NCI-H2029 treated with DMSO at 0.1 percent for 48 hours (cell line): ENCODE measurements at regions not wholly inside any gene's neighbourhood (a gene's known extent, or its start where the extent isn't known, plus 50 kb on each side); places are given as distances from the start of the nearest gene placed in this dataset.
"Not testable (repeated sequence)": the region's sequence is repeated elsewhere in the genome, so short reads cannot be mapped to it uniquely, and the experiment has no call there.

Experiments used
- DNase-seq: peaks from one replicate; lab custom pipeline; 2025; lab: John Stamatoyannopoulos, UW

DNA sequence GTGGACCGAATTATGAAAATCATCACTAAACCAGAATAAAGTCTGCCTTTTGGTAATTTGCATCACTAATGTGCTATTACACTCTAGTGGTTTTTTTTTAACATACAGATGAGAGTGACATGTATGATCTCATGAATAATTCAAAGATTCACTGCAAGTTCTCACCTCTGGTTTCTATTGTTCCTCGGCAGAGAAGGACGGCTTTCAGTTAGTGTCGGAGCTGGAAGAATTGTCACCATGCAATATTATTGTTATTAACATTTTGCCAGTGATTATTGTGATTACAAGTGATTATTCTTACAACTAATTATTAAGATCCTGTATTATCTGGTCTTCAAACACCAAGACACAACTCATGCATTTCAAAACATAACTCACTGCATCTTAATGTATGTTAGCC lies 366.6 kb upstream of the RPS23 start:
- no peak for DNase-seq

DNA sequence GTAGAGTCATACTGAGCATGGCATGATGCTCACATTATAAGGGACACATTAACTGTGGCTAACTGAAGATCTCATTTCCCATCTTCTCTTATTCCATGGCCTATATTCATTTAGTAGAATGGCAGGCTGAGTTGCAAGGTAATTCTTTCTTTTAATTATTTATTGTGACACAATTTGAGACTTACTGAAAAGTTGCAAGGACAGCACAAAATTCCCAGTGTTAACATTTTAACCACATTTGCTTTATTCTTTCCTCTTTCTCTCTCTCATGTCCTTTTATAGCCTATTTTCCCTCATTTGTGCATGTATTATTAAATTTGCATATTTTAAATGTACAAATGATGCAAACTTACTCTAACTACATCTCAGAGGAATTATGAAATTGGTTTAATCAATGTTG lies 366.1 kb upstream of the RPS23 start:
- no peak for DNase-seq

DNA sequence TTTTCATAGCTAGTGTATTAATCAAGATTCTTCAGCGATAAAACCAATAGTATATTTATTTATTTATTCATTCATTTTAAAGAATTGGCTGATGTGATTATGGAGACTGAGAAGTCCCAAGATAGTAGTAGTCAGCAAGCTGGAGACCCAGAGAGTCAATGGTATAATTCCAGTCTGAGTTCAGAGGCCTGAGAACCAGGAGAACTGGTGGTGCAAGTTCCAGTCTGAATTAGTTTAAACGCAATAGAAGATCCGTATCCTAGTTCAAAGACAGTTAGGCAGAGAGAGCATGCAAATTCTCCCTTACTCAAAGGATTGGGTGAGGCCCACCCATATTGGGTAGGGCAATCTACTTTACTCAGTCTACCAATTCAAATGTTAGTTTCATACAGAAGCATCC lies 364.2 kb upstream of the RPS23 start:
- DNase-seq, result no peak

DNA sequence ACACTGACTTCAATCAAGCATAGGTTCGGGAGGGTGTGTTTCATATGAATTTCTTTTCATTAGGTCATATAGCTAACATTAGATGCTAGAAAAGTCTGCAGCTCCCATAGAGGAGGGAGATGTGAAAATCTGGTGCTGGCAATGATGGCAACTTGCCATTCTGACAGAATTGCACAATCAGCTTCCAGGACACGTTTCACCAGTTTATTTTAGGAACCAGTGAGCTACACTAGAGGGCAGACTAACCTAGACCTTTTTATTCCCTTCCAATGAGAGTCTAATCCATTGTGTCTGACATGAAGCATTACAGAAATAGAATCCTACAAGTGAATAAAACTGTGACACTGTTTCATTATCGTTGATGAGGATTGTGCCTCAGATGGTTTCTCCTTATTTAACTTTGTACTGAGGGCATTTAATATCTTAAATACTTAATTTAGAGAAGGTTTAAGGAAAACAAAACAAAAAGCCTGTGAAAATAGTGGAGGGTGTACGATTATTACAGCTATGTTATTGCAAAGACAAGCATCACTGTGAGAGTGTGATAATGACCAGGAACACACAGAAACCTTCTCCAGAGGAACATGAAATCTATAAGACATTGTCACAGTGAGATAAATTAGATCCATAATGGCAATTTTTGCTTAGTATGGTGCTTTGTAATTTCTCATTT lies 363.3 kb upstream of the RPS23 start:
- peak; percentile 86 for DNase-seq

DNA sequence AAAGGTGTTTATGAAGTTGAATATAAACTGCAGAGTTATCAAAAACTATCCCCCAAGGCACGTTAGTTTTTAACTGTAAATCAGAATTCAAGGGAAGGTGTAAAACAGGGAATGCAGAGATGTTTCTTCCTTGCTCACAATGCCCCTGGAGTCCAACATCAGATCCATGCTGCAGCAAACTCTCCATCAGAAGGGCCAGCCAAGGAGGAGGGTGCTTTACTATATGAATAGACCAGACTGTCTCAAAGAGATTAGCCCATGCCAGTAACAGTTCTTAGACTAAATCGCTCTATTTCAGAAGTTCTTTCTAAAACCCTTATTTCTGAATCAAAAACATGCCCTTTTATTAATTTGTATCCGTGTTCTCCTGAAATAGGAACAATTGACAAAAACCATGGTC lies 362.8 kb upstream of the RPS23 start:
- no peak for DNase-seq

DNA sequence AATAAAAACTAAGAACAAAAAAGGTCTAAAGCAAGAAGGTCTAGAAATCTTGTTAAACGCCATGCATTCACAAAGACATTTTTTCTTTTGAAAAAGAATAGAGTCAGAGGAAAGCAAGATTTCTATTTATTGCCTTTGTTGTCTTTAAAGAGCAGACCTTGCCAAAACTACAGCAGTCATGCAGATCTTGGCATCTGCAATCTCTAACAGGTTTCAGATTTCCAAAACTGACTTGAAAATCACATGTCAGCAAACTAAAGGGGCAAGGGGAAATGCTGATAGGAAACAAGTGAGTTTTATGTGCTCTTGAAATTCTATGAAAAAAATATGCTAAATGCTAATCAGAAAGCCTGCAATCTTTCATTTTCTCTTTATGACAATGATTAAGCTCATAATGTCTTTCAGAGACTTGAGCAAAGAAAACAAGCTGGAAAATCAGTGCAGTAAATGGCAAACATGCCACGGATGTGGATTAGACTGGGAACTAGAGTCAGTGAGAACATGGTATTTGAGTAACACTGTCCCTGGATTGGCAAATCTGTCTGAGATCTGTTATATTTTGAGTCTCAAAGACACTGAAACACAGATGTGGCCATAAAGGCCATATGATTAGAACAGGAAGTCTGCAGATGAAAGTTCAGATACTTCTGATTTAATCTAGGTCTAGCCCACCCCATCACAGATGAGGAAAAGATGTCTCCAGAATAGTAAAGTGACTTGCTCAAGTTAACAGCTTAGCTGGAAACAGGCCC lies 361.4 kb upstream of the RPS23 start:
- DNase-seq, result no peak

DNA sequence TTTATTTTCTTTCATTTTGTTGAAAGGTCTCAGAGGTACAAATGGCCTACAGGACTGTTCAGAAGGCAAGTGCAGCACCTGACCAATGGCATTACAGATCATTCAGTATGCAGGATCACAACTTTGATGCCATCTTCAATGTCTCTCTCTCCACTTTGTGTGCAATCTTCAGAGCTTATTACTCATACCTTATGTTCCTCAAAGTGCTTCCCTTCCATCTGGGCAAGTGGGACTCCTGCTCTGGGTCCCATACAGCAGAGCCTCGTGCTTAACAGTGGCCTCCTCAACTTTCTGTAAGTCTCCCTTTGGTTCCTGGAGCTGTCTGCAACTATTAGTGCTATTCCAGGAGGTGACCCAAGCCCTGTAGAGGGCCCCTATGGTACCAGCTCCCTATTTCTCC lies 358.4 kb upstream of the RPS23 start:
- DNase-seq, result no peak

DNA sequence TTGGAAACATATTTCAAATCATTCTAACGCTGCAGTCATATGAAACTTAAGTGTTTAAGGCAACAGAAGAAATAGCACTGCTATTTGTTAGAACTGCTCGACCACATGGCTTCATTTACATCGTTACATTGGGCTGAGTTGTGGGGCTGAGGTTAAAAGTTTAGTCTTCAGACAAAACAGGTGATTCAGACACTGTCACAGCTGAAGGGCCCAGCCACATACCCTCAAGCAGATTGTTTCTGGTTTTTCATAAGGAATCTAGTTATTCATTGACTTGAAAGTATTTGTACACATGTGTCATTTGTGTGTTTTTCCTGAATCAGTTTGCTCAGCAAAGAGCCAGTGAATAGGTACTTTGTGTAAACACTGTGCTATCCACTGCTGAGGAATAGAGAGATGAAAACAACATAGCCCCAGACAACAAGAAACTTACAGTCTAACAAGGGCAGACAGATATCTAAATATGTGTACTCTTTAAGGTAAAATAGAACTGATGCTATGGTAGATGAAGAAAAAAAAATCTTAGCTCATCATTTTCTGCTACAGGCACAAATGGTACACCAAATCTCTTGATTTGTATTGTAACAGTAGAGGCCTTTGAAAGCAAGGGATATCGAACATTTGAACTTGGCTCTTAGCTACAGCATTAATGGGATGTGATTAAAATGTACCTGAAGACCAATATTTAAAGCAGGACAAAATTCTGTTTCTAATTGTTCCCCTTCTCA lies 357.6 kb upstream of the RPS23 start:
- DNase-seq, result peak; percentile 32

DNA sequence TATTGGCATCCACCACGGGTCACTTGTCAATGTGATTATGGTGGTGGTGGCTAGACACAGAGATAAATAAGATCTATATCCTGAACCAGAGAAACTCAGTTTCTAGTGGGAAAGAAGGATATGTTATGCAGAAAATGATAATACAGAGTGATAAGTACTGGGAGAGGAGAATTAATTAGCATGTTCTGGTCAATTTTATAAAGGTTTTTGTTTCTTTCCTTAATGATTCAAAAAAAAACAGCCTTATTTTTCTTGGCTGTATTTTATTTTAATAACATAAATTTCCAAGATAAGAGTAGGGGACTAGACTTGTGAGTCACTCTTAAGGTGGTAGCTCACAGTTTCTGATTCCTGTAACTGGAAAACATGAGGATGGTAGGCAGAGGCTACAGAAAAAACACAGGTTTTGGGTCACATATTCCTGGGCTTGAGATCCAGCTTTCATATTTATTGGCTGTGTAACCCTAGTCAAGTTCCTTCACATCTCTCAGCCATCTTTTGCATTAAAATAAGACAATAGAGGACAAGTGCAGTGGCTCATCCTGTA lies 350.3 kb upstream of the RPS23 start:
- no peak for DNase-seq

DNA sequence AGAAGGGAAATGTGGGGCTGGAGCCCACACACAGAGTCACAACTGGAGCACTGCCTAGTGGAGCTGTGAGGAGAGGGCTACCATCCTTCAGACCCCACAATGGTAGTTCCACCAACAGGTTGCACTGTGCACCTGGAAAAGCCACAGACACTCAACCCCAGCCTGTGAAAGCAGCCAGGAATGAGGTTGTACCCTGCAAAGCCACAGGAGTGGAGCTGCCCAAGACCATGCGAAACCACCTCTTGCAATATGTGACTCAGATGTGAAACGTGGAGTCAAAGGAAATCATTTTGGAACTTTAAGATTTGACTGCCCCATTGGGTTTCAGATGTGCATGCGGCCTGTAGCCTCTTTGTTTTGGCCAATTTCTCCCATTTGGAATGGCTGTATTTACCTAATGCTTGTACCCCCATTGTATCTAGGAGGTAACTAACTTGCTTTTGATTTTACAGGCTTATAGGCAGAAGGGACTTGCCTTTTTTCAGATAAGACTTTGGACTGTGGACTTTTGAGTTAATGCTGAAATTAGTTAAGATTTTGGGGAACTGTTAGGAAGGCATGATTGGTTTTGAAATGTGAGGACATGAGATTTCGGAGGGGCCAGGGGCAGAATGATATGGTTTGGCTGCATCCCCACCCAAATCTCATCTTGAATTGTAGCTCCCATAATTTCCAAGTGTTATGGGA lies 348.9 kb upstream of the RPS23 start:
- not testable (repeated sequence) for DNase-seq

DNA sequence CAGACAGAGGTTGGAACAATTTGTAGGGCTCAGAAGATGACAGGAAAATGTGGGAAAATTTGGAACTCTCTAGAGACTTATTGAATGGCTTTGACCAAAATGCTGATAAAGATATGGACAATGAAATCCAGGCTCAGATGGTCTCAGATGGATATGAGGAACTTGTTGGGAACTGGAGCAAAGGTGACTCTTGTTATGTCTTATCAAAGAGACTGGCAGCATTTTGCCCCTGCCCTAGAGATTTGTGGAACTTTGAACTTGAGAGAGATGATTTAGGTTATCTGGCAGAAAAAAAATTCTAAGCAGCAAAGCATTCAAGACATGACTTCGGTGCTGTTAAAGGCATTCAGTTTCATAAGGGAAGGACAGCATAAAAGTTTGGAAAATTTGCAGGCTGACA lies 347.9 kb upstream of the RPS23 start:
- DNase-seq, result not testable (repeated sequence)

DNA sequence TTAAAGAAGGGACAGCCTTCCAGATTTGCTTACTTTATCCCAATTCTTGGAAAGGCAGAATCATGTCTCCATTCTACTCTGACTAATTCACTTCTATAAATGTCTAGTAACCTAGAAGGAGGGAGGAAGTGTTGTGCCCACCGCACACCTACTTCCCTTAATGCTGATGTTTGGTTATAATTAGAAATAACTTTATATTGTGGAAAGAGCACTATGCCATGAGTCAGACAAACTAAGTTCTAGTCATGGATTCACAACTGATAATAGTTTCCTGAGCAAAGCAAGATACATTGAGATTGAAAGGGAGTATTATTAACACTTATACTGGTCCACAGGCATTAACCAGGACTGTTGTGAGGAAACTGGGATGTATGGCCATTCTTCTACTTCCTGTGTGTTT lies 345.9 kb upstream of the RPS23 start:
- no peak for DNase-seq

DNA sequence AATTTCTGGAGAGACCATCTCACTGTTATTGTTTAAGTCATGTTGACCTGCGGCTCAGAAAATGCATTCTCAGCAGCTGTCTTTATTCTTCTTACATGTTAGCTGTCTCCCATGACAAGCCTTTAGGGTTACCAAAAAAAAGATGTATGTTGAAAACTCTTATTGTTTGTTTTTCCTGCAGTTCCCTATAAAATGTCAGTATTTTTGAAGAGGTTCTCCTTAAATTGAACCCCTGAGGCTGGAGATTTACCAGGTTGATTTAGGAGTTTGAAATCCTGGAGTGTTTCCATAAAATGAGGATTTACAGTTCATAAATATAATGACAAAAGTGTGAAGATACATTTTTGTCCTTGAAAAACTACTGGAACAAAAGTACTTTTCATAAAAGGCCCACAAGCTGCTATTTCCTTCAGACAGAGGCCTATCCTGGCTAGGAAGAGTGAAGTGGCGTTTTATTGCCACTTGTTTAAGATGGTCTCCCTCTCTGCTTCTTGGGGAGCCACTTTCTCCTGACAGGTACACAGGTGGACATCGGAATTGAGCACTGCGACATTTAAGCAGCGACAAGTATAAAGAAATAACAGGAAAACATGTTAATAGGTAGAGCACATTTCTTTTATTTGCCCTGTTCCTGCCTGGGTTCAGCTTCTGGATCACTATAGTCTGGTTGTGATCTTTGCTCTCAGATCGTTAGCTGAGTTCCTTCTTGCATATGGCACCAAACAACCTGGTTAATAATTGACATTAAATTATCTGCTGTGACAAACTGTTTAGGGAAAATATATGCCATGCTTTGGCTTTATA lies 344.8 kb upstream of the RPS23 start:
- DNase-seq, result no peak

DNA sequence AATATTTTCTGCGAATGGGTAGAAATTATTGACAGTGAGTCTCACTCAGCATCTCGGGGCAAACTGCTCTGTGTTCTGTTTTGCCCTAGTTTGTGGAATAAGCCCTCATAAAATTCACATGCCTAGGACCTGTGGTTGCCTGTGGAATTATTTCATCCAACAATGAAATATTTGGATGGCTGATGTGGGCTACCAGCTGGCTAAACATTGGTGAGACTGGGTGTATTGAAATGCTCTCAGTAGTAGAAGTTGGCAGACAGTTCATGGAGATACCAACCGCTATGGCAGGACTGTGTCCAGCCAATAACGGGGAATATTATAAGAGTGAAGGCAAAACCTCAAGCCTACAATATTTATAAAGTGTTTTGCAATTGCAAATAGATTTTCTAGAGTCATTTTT lies 344.1 kb upstream of the RPS23 start:
- DNase-seq, result no peak

DNA sequence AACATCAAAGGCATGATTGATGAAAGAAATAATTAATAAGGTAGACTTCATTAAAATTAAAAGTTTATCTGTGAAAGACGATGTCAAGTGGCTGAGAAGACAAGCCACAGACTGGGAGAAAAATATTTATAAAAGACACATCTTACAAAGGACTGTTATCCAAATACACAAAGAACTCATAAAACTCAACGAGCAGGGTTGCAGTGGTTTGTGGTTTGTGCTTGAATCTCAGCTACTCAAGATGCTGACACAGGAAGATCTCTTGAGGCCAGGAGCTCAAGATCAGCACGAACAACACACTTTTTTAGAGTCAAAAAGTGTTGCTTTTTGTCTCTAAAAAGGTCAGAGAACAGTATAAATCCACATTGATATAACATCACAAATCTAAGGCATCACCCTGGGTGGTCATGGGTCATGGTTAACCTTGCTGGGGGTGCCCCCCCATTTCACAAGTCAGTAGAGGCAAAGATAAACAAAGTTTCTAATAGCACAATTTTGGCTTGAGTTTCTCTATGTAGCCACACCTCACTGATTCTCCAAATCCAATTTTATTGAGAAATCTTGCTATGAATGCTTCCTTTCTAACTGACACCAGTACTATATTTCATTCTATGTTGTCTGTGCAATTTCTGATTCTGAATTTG lies 342.9 kb upstream of the RPS23 start:
- no peak for DNase-seq

DNA sequence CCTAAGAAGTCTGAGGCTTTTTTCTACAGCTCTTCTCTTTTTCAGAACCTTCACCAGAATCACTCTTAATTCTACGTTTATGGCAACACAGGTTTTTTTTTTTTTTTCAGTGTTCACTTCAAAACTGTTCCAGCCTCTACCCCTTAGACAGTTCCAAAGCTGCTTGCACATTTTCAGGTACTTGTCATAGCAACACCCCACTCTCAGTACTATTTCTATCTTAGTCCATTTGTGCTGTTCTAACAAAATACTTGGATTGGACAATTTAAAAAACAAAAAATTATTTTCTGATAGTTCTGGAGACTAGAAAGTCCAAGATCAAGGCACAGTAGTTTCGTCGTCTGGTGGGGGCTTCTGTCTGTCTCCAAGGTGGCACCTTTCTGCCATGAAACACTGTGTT lies 340.9 kb upstream of the RPS23 start:
- DNase-seq, result no peak

DNA sequence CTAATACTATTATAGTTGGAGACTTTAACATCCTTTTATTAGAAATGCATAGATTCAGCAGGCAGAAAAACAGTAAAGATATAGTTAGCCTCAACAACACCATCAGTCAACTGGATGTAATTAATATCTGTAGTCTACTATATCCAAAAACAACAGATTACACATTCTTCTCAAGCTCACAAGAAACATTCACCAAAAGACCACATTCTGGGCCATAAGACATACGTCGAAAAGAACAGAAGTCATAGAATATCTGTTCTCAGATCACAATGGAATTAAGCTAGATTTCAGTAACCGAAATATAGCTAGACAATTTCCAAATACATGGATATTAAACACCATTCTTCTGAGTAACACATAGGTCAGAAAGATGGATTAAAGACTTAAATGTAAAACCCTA lies 336.6 kb upstream of the RPS23 start:
- no peak for DNase-seq

DNA sequence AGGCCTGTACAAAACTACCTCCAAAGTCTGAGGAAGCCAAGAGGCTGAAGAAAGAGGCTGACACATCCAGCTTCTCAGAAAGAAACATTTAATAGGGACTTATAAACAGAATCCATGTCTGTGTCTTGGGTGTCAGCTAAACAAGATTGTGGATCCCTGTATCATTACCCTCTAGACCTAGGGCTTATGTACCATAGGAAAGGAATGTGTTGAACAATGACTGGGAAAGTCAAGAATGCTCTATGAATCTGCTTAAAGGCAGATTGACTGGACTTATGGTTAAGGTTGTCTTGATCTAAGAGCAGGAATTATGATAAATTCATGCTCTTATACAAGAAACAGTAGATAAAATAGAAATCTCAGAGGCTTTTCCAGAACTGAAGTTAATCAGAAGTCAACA lies 335.7 kb upstream of the RPS23 start:
- DNase-seq, result no peak

DNA sequence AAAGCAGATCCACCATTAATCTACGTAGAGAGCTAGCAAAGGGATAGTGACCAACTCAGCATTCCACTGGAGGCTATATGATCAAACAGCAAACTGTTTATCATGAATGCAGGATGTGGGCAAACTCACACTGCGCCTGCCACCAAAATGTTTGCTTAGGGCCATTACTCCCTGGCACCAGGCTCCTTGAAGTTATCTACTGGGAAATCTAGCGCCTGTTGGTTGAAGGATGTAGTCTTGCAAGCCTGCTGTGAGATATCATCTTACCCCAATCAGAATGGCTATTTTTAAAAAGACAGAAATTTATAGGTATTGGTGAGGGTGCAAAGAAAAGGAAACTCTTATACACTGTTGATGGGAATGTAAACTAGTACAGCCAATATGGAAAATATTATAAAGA lies 332.5 kb upstream of the RPS23 start:
- DNase-seq, result no peak

DNA sequence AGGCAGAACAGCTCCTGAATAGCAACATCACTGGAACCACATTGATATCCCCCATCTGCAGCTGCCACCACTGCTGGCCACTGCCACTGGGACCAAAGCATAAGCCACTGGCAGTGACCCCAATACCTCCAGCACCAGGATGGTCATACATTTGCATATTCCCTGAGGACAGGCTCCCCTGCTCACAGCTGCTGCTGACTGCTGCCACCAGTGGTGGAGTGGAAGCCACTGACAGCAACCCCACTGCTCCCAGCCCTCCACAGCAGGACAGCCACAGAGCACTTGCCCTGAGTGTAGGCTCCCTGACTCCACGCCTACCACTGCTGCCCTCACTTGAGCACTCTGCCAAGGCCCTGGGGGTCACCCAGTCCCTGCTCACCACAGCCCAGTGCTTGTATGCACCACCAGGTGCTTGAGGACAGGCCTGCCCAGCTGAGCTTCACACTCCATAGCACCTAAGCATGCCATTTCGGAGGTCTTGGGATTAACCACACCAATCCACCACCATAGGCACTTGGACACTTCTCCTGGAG lies 327.4 kb upstream of the RPS23 start:
- DNase-seq, result no peak
